ENCODE measurements at regions not wholly inside any gene's neighbourhood (a gene's known extent, or its start where the extent isn't known, plus 50 kb on each side); places are given as distances from the start of the nearest gene placed in this dataset.

DNA sequence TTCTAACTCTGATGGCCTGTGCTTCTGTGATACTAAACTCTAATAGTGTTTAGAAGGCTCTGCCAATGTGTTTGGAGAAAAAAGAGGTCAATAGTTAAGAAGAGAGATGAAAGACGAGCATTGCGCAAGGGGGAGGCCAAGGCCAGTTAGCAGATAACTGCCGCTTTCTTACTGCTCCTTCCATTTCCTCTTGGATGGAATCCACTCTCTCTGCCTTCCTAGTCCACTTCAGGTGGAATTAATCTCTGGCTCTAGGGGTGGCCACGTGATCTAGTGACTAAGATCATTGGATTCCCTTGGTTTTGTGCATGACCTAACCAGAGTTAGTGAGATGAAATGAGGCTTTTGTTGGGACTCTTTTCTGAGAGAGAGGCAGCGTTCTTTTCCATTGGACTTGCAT is 148.3 kb downstream of the ACTL8 start:
- DNase-seq (ENCODE audit: low read depth in 2 of 3, low spot score in 2 of 3), result no peak

- DNase-seq (ENCODE audit: low read depth in 2 of 3, low spot score in 2 of 3), result no peak
These were observed 149.2 kb downstream of the ACTL8 start for GRCh38 chr1:17904290-17904689.

GRCh38 chr1:17907999-17908398 is 152.9 kb downstream of the ACTL8 start:
- no peak for DNase-seq (ENCODE audit: low read depth in 2 of 3, low spot score in 2 of 3)

- no peak for DNase-seq (ENCODE audit: low read depth in 2 of 3, low spot score in 2 of 3)
These were observed 153.8 kb downstream of the ACTL8 start for GRCh38 chr1:17908945-17909344.

DNA sequence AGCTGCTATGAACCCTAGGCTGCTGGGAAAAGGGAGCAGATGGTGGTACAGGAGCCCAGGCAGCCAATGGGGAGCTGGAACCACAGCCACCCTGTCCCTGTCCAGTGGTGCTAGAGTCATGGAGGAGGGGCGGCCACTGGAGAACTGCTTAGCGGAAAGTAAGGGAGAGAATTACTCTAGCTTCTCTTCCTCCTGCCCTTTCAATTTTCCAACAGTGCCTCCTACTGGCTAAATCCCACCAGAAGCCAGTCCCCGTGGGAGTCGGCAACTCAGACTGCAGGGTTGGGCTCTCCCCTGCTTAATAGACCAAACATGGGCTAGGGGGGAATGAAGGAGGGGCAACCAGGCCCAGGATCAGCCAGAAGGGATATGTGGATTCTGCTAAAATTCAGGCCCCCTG is 154.5 kb downstream of the ACTL8 start:
- no peak for DNase-seq (ENCODE audit: low read depth in 2 of 3, low spot score in 2 of 3)

DNA sequence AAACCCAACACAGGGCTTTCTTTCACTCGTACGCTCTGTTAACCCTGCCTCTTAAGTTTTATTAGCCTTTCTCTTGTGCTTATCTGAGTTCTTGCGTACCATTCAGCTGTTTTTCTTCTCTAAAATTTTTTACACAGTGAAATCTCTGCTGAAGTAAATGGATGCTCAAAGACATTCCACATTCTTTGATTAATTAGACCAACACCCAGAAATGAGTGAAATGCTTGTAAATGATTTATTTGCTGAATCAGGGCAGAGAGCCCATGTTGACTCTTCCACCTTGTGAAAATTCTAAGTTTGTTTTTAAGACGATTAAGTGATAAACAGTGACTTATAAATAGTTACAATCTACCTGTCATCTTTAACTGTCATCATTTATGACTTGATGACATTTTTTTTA is 156.7 kb downstream of the ACTL8 start:
- DNase-seq (ENCODE audit: low read depth in 2 of 3, low spot score in 2 of 3), result no peak

DNA sequence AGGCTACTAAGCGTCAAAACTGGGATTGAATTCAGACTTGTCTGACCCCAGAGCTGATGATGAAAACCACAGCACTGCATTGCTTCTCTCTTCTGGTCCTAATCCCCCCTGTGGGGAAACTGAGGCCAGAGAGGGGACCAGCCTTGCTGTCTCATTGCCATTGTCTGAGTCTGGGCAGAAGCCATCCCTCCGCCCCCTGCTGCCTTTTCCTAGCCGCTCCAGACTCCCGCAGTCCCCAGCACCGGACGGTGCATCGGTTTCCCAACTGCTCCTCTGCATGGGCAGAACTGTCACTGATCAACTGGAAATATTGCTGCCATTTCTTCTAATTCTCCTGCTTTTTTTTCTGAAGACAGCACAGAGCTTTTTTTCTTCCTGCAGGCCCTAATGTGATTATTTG is 157.4 kb downstream of the ACTL8 start:
- no peak for DNase-seq (ENCODE audit: low read depth in 2 of 3, low spot score in 2 of 3)

DNA sequence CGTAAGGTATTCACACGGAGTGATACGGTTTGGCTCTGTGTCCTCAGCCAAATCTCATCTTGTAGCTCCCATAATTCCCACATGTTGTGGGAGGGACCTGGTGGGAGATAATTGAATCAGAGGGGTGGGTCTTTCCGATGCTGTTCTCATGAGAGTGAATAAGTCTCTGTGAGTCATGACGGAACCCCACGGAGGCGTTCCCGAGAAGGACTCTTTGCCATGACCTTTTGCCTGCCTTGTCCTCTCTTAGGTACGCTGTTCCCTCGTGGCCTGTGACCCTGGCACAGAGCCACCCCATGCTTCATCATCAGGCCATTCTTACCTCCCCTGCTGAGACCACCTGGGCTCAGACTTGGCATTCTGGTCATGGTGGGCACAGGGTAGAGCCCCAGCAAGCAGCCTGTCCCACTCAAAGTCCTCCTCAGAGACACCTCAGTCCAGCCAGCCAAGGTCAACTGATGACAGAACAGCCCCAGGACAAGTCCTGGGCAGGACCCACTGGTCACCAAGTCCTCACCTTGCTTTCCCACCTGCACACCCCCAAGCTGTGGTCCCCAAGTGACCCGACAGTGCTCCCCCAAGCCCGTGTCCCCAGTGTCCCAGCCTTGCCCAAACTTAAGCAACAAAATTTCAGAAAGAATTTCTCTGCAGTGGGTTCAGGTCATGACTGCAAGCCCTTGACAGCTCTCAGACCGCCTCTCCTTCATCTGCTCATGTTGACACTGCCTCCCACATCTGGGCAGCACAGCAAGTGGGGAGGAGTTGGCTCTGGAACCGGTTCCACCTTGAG is 158.4 kb downstream of the ACTL8 start:
- no peak for DNase-seq (ENCODE audit: low read depth in 2 of 3, low spot score in 2 of 3)

GRCh38 chr1:17914131-17914530 is 159.0 kb downstream of the ACTL8 start:
- no peak for DNase-seq (ENCODE audit: low read depth in 2 of 3, low spot score in 2 of 3)

- no peak for DNase-seq (ENCODE audit: low read depth in 2 of 3, low spot score in 2 of 3)
These were observed 159.9 kb downstream of the ACTL8 start for GRCh38 chr1:17914987-17915386.

- no peak for DNase-seq (ENCODE audit: low read depth in 2 of 3, low spot score in 2 of 3)
These were observed 160.5 kb downstream of the ACTL8 start for GRCh38 chr1:17915511-17916197.

GRCh38 chr1:17916702-17917101 is 161.6 kb downstream of the ACTL8 start:
- no peak for DNase-seq (ENCODE audit: low read depth in 2 of 3, low spot score in 2 of 3)

DNA sequence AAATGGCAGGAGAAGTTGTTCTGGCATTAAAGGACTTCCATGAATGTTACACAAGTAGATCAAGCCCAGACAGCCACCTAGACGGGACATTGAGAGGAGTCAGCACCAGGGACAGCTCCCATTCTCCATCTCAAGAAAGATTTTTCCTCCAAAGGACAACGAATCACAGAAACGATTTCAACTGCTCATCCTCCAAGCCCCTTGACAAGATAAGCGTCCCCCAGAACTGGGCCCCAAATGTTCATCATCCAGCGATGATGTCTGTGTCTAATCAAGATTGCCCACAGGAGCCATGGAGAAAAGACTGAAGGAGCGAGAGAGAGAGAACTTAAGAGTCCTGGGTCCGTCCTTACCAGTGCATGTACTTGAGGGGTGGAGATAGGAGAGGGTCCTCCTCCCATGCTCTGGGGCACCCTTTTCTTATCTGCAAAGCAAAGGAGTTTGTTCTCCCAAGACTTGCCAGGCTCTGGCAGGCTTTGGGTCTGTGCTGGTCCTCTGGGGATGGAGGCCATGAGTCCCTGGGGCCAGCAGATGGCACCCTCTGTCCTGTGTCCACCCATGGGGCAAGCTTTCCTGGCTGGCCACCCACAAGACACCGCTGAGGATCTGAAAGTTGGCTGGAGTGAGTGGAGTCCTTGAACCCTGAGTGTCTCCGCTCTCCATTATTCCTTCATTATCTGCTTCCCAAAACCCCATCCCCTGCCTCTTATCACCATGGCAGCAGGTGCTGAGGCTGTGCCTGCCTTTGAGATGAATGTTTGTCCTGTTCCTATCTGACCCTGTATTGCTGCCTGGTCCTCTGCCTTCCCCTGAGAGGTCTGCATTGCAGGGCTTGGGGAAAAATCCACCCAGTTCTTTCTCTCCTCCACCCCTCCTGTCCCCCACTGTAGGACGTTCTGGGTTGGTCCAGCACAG is 164.6 kb downstream of the ACTL8 start:
- peak in 2 of 3 donors; percentile 20 to 48 for DNase-seq (ENCODE audit: low read depth in 2 of 3, low spot score in 2 of 3)

DNA sequence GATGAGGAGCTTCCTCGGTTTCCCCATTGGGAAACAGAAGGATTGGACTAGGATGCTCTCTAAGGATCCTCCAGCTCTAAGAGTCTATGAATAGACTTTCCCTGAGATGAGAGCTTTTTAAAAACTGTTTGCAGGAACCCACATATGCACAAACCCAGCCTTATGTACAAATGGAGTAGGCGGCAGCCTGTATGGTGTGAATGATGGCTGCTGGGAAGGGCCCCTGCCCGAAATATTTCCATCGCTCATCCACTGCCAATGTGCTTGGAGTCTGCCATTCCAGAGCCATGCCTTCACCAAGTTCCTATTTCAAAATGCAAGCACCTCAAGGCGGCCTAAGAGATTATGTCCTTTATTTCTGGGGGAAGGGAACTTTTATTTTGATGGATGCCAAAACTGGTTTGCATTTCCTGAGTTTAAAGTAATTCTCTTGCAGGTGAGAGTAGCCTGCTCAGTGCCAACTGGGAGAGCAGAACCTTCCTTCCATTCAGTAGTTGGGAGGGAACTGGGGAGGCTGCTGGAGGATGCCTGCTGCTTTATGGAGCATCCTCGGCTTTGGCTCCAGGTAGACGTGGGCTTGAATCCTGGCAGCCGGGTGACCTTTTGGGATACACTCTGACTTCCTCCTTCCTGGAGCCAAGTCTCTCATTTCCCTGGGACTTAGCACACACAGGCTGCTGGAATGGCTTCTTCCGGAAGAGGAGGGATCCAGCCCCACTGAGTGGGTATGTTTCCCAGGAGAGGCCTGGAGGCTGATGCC is 165.9 kb downstream of the ACTL8 start:
- no peak for DNase-seq (ENCODE audit: low read depth in 2 of 3, low spot score in 2 of 3)

DNA sequence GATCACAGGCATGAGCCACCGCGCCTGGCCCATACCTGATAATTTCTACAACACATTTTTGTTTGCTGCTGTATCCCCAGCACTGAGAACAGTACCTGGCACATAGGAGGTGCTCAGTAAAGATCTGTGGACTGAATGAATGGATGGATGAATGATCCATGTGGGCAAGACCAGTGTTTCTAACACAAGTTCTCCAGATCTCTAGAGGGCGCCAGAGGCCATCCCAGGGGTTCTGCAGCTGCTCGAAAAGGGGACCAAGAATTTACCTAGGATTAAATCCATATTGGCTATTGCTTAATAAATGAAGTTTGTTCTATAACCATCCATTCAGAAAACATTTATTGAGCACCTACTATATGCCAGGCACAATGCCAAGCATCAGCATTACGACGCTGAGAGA is 167.7 kb downstream of the ACTL8 start:
- DNase-seq (ENCODE audit: low read depth in 2 of 3, low spot score in 2 of 3), result peak in 2 of 3 donors; percentile 12 to 38

DNA sequence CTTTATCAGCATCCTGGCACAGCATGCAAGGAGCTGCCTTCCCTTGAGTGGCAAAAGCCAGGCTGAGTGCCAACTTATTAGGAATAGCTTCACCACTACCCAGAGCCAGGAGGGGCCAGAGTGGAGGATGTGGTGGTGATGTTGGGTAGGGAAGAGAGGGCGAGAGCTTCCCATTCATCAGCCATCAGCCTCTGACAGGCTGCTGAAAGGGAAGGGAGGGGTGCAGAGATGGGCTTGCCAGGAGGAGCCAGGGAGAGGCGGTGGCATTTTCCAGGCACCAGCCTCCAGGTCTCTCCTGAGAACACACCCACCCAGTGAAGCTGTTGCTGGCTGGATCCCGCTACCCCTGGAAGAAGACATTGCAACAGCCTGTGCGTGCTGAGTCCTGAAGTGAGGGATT is 168.5 kb downstream of the ACTL8 start:
- DNase-seq (ENCODE audit: low read depth in 2 of 3, low spot score in 2 of 3), result no peak

DNA sequence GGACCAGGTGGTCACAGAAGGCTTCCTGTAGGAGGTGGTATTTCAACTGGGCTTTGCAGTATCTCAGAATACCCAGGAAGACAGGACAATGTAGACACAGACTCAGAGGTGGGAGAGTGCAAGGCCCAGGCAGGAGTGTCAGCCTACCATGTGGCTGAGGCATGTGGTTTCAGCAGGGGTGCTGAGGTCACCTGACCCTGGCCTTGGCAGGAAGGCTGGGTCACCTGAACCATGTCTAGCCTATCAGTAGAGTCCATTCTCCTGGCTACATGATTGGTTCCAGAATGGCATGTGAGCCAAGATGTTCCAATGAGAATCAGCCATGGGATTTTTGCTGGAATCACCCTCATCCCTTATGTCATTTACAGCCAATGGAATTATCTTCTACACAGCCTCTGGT is 169.4 kb downstream of the ACTL8 start:
- DNase-seq (ENCODE audit: low read depth in 2 of 3, low spot score in 2 of 3), result no peak

DNA sequence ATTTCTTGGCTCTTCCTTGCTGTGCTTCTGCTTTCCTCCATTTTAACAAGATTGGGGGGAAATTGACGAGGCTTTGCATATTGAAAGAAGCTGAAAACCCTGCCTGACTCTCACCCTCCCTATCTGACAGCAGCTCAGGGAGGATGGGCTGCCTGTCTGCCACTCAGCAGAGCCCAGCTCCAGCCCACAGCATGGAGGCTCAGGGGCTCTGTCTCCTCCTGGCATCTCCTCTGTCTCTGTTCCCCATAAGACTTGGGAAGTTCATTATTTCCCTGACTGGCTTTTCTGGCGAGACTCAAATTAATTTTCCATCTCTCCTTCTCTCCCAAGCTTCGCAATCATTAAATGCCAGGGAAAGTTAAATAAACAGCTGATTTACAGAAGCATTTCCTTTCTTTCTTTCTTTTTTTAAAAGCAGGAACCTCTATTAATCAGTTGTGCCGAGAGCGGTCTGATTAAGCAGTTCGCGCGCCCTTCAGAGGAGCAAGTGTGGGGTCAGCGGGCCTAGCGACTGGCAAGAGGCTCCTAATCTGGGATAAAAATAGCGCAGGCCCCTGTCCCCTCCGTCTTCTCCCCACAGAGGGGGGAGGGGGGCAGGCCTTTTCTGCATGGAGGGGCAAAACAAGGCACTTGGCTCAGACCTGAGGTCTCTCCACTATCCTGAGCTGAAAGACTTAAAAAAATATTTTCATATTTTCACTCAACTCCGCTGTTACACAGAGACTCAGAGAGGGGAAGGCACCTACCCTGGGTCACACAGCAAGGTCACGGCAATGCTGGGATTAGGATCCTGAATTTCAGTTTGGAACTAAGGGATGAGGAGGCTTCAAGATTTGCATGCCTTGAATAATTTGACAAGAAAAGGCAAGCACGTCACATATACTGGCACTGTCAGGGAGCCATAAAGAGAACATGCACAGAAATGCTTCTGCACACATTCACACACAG is 170.4 kb downstream of the ACTL8 start:
- no peak for DNase-seq (ENCODE audit: low read depth in 2 of 3, low spot score in 2 of 3)

- no peak for DNase-seq (ENCODE audit: low read depth in 2 of 3, low spot score in 2 of 3)
These were observed 171.8 kb downstream of the ACTL8 start for GRCh38 chr1:17926906-17927305.

Data from hematopoietic multipotent progenitor cell (in vitro differentiated cells).